NB4 (cell line): ENCODE measurements at regions not wholly inside any gene's neighbourhood (a gene's known extent, or its start where the extent isn't known, plus 50 kb on each side); places are given as distances from the start of the nearest gene placed in this dataset.

Experiments used
- DNase-seq: peaks from one replicate; pipeline ENCODE4 v3.0.0; 2010; ENCODE audit warnings: low read depth
- H3K4me3 ChIP-seq: one replicate; pipeline ENCODE4 v1.5.1; 2011; ENCODE audit warnings: mild to moderate bottlenecking, low read depth, low read length, moderate library complexity
- MYC ChIP-seq: IDR thresholded peaks from 2 replicates; pipeline ENCODE4 v1.6.1; 2011; ENCODE audit warnings: low read depth, low read length
- POLR2A ChIP-seq: IDR thresholded peaks from 2 replicates; pipeline ENCODE4 v1.6.1; 2011; ENCODE audit warnings: mild to moderate bottlenecking; ENCODE audit not compliant: insufficient read length; ENCODE audit errors: extremely low read depth
- TF ChIP-seq, protein P1 (sequence below): IDR thresholded peaks from one replicate; pipeline ENCODE4 v1.5.1; 2012; ENCODE audit warnings: low read depth, low read length
- TF ChIP-seq, protein P2 (sequence below): IDR thresholded peaks from 2 replicates; pipeline ENCODE4 v1.6.1; 2011; ENCODE audit warnings: low read depth, low read length

DNA sequence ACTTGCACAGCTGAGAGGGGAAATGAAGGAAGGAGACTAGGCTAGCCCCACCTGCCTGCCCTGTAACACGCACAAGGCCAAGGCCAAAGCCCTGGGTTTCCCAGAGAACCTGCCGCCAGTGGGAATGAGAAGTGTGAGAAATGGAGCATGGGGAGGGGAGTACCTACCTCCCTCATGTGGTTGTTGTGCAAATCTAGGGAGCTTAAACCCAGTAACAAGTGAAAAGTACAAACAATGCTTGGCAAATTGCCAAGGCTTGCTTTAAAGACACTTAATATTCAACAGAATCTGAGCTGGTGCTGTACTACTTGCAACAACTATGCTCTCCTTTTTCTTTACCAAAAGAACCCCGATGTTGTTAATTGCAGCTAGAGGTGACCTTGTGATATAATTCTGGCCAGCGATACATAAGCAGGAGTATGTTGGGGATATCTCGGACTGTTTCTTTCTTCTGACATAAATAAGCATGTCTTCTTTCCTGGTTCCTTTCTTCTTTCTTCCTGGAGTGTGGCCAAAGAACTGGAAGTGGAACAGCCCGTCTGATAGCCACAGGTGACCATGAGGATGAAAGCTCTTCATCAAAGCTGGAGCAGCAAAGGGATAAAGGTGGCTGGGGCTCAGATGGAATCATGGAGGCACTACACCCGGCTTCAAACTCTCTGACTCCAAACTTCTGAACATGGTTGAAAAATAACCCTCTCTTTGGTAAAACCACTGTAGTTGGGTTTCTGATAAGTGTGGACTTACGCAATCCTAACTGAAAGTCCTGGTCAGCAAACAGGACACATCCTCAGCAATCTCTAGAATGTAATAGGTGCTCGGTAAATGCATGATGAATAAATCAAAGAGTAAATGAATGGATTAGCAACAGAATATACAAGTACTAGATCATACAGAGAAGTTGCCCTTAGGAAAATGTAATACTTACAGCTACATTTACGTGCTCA lies 207.9 kb downstream of the NUAK1 start:
- H3K4me3 ChIP-seq = no peak overlapping the region
- TF ChIP-seq, protein P1, sequence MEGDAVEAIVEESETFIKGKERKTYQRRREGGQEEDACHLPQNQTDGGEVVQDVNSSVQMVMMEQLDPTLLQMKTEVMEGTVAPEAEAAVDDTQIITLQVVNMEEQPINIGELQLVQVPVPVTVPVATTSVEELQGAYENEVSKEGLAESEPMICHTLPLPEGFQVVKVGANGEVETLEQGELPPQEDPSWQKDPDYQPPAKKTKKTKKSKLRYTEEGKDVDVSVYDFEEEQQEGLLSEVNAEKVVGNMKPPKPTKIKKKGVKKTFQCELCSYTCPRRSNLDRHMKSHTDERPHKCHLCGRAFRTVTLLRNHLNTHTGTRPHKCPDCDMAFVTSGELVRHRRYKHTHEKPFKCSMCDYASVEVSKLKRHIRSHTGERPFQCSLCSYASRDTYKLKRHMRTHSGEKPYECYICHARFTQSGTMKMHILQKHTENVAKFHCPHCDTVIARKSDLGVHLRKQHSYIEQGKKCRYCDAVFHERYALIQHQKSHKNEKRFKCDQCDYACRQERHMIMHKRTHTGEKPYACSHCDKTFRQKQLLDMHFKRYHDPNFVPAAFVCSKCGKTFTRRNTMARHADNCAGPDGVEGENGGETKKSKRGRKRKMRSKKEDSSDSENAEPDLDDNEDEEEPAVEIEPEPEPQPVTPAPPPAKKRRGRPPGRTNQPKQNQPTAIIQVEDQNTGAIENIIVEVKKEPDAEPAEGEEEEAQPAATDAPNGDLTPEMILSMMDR = no peak
- no peak for TF ChIP-seq POLR2A
- TF ChIP-seq MYC = no peak
- TF ChIP-seq, protein P2, sequence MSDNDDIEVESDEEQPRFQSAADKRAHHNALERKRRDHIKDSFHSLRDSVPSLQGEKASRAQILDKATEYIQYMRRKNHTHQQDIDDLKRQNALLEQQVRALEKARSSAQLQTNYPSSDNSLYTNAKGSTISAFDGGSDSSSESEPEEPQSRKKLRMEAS = no peak
- DNase-seq = peak; percentile 10

DNA sequence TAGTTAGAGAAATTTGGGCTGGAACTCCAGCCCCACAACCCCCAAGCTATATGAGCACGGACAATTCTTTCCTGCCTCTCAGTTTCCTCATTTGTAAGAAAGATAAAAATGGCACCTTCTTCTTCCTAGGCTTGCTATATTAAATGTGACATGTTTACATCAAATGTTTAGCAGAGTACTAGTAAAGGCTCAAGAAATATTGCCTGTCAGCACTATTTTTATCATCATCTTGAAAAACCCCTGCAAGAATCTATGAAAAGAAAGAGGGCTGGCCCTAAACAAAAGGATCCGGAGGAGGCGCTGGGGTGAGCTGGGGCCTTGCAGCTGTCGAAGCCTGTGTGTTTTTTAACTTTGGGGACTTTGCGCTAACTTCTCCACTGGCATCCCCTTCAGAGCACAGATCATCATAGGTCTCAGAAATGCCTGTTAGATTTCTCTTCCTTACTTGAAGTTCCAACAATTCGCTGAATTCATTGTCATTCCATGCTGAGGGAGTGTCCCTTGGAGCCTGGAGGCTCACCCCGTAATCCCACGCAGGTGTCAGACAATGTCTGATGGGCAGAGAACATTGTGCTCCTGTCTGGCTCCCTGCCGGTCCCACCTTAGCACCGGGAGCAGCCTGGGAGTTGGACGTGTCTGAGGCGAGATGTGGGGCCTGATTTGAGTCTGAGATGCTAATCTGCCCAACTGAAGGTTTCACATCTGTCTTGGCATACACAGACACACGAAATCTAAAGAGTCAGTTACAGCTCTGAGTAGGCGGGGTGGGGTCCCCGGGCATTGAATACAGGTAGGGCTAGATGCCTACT lies 206.8 kb downstream of the NUAK1 start:
- H3K4me3 ChIP-seq = no peak overlapping the region
- no peak for DNase-seq
- TF ChIP-seq, protein P2 = no peak
- TF ChIP-seq, protein P1 = no peak
- TF ChIP-seq MYC (no peak), POLR2A (no peak)

DNA sequence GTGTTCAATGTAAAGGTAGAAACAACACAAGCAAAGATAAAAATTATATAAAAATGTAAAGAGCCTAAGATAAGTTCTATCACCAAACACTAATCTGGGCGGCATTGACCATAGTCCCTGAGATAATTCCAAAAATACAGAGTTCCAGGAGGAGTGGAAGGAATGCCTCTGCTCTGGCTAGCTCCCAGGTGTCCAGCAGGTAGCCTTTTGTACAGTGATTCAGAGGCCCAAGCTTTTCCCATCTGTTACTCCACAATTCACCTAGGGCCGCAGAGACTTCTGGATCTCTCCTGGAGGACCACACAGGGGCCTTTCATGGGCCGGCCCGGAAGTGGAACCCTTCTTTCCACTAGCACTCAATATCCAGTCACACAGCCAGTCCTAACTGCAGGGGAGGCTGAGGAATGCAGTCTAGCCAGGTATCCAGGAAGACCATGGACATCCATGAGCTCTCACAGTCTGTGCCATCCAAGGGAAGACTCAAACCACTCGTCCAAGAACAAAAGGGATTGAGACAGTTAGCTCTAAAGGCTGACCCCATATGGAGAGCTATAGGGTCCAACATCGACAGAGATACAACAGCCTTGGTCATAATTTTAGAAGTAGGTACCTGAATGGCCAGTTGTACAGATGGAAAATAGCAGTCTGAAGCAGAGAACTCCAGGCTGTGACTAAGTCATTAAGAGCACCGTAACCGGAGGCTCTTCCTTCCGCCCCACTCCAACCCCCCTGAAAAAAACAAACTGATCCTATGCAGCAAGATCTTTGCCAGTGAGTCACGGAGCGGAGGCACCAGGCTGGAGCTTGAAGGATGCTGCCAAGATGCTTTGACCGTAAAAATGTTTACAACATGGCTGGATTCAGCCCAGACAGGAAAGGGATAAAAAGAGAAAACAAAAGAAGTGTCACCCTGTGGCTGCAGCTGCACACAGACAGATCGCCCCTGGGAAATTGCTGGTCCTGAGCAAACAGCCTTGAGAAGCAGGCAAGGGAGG lies 204.8 kb downstream of the NUAK1 start:
- no peak overlapping the region for H3K4me3 ChIP-seq
- no peak for DNase-seq
- TF ChIP-seq, protein P2 = no peak
- no peak for TF ChIP-seq MYC
- TF ChIP-seq, protein P1 = no peak
- TF ChIP-seq POLR2A = no peak

DNA sequence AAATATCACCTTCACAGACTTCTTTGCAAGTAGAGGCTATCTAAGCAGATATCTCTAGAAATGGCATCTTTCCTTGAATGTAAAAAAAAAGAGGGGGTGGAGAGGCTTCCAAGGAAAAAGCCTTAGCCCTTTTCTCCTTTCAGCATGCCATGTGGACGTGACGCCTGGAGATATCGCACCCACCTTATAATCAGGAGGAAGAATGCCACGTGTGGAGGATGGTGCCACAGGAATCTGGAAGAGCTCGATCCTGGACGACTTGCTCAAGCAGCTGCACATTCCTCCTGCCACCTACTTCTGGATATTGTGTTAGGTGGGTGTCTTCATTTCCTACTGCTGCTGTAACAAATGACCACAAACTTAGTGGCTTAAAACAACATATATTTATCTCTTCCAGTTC lies 203.6 kb downstream of the NUAK1 start:
- TF ChIP-seq MYC (no peak), POLR2A (no peak)
- TF ChIP-seq, protein P2 = no peak
- TF ChIP-seq, protein P1 = no peak
- H3K4me3 ChIP-seq = no peak overlapping the region
- no peak for DNase-seq

DNA sequence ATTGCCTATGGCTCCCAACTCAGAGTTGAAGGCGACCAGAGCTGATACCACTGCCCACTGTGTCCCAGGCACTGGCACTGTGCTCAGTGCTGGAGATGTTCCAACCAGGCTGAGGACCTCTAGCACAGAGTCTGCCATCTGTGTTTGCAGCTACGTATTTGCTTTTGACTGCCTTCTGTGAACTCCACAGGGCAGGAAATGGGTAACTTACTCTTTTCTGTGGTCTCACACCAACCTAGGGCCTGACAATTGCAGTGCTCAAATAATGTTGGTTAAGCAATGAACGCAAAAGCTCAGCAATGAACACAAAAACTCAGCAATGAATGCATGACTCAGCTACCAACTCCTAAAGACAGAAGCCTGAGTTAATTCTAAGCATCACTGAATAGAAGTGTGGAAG lies 202.8 kb downstream of the NUAK1 start:
- DNase-seq = no peak
- TF ChIP-seq, protein P2 = no peak
- TF ChIP-seq POLR2A (no peak), MYC (no peak)
- TF ChIP-seq, protein P1 = no peak
- no peak overlapping the region for H3K4me3 ChIP-seq
